ENCODE measurements at regions not wholly inside any gene's neighbourhood (a gene's known extent, or its start where the extent isn't known, plus 50 kb on each side); places are given as distances from the start of the nearest gene placed in this dataset.

GRCh38 chr12:27388650-27389049 lies 56.0 kb downstream of the BMAL2 start:
- DNase-seq: no peak

GRCh38 chr12:27394676-27395075 lies 51.9 kb upstream of the SMCO2 start:
- Histone ChIP-seq H3K27ac (no peak overlapping the region), H3K4me1 (no peaks in the 10 kb centered on the region), H3K27me3 (no peaks in the 10 kb centered on the region), H3K36me3 (no peaks in the 10 kb centered on the region), H3K9me3 (no peaks in the 10 kb centered on the region), H3K4me3 (no peak overlapping the region)
- DNase-seq: no peak
- no peak for TF ChIP-seq CTCF (IDR thresholded peaks at IDR 0.05)
- no peak for TF ChIP-seq POLR2A (IDR thresholded peaks at IDR 0.05)
- intact Hi-C loops (cut with DNase I; ENCODE audit: low total_unique reads): no loop called here

More at GRCh38 chr12:27388650-27389049, 56.0 kb downstream of the BMAL2 start:
- Histone ChIP-seq H3K27me3 (no peaks in the 10 kb centered on the region), H3K9me3 (no peaks in the 10 kb centered on the region), H3K36me3 (no peaks in the 10 kb centered on the region), H3K27ac (no peak overlapping the region), H3K4me3 (no peak overlapping the region), H3K4me1 (no peaks in the 10 kb centered on the region)
- TF ChIP-seq POLR2A (IDR thresholded peaks at IDR 0.05) (no peak), CTCF (IDR thresholded peaks at IDR 0.05) (no peak)
- intact Hi-C loops (cut with DNase I; ENCODE audit: low total_unique reads): no loop called here

- no peaks in the 10 kb centered on the region for H3K9me3 ChIP-seq
- H3K27me3 ChIP-seq: no peaks in the 10 kb centered on the region
- H3K4me1 ChIP-seq: no peaks in the 10 kb centered on the region
- intact Hi-C loops (cut with DNase I; ENCODE audit: low total_unique reads): no loop called here
- H3K36me3 ChIP-seq: no peaks in the 10 kb centered on the region
- TF ChIP-seq CTCF (IDR thresholded peaks at IDR 0.05) (no peak), POLR2A (IDR thresholded peaks at IDR 0.05) (no peak)
- DNase-seq: no peak
- no peak overlapping the region for H3K4me3 ChIP-seq
- no peak overlapping the region for H3K27ac ChIP-seq
These were observed 50.2 kb upstream of the SMCO2 start for GRCh38 chr12:27396216-27396815.
